ENCODE measurements at regions not wholly inside any gene's neighbourhood (a gene's known extent, or its start where the extent isn't known, plus 50 kb on each side); places are given as distances from the start of the nearest gene placed in this dataset.

GRCh38 chr7:136601772-136602171 is 266.7 kb upstream of the CHRM2 start:
- no peak for TF ChIP-seq CTCF (IDR thresholded peaks at IDR 0.05; ENCODE audit: insufficient read depth, low read depth, low read length)
- TF ChIP-seq EZH2 (IDR thresholded peaks at IDR 0.05; ENCODE audit: insufficient read depth, low read length): no peak
